K562 (cell line): ENCODE measurements at regions not wholly inside any gene's neighbourhood (a gene's known extent, or its start where the extent isn't known, plus 50 kb on each side); places are given as distances from the start of the nearest gene placed in this dataset.

Source experiments
- ATF6 ChIP-seq: sonication (generic); formaldehyde crosslinking; IDR thresholded peaks from 2 replicates; pipeline ENCODE4 v1.4.0; 2020; ENCODE audit warnings: mild to moderate bottlenecking, missing genetic modification reagents
- BCL6 ChIP-seq: fragments of 250-450 bp; sonication (Bioruptor Pico); IDR thresholded peaks from 2 replicates; pipeline ENCODE4 v1.4.0; 2020
- BDP1 ChIP-seq: IDR thresholded peaks from 3 replicates; pipeline ENCODE4 v1.6.1; 2011; ENCODE audit not compliant: insufficient read length, insufficient read depth
- CBFB ChIP-seq: sonication (generic); formaldehyde crosslinking; IDR thresholded peaks from 2 replicates; pipeline ENCODE4 v1.4.0; 2020; ENCODE audit warnings: mild to moderate bottlenecking, missing genetic modification reagents
- EHMT2 ChIP-seq: fragments of 450-650 bp; IDR thresholded peaks from 2 replicates; pipeline ENCODE4 v1.6.1; 2018; ENCODE audit warnings: antibody characterized with exemption
- ELF1 ChIP-seq: fragments of 200-800 bp; sonication (Bioruptor generic); IDR thresholded peaks from 2 replicates; pipeline ENCODE4 v1.6.1; 2016; ENCODE audit warnings: missing genetic modification characterization, missing compliant biosample characterization
- ID3 ChIP-seq, 2 experiments: fragments of 250-450 bp in 1 of 2; fragments of 450-650 bp in 1 of 2; sonication (Bioruptor Pico) in 1 of 2; IDR thresholded peaks; 2 replicates each; pipeline versions ENCODE4 v1.6.1 to v1.8.0; 2016 to 2021; ENCODE audit warnings: mild to moderate bottlenecking in 2 of 2, moderate library complexity in 2 of 2, missing compliant biosample characterization in 1 of 2, missing genetic modification characterization in 1 of 2
- KLF16 ChIP-seq: IDR thresholded peaks from 2 replicates; pipeline ENCODE4 v1.6.1; 2016; ENCODE audit warnings: antibody characterized with exemption
- NR2C2 ChIP-seq, 2 experiments: fragments of 200-800 bp in 1 of 2; sonication (Bioruptor generic) in 1 of 2; sonication (generic) in 1 of 2; formaldehyde crosslinking in 1 of 2; IDR thresholded peaks; 2 replicates each; pipeline versions ENCODE4 v1.6.1 to v1.8.0; 2016 to 2022; ENCODE audit warnings: mild to moderate bottlenecking in 1 of 2, missing compliant biosample characterization in 1 of 2, missing genetic modification characterization in 1 of 2, missing genetic modification reagents in 1 of 2
- RCOR1 ChIP-seq, 2 experiments: IDR thresholded peaks; 2 replicates each; pipeline ENCODE4 v1.6.1; 2012; ENCODE audit warnings: low read depth in 2 of 2, low read length in 2 of 2, borderline replicate concordance in 1 of 2, improper control_type of control experiment in 1 of 2
- RFX5 ChIP-seq: IDR thresholded peaks from 2 replicates; pipeline ENCODE4 v1.6.1; 2011; ENCODE audit warnings: low read depth, mild to moderate bottlenecking, improper control_type of control experiment, low read length
- TCF7L2 ChIP-seq: fragments of 150-350 bp; IDR thresholded peaks from 2 replicates; pipeline ENCODE4 v1.6.1; 2016; ENCODE audit warnings: low read depth, mild to moderate bottlenecking, low read length, moderate library complexity
- TRIM28 ChIP-seq: fragments of 450-650 bp; IDR thresholded peaks from 2 replicates; pipeline ENCODE4 v1.6.1; 2017
- YY1 ChIP-seq, 3 experiments: IDR thresholded peaks; 2 replicates each; pipeline ENCODE4 v1.6.1; 2011; ENCODE audit warnings: low read length in 2 of 3, mild to moderate bottlenecking in 2 of 3, moderate library complexity in 2 of 3, borderline replicate concordance in 1 of 3, control low read depth in 1 of 3, low read depth in 1 of 3; ENCODE audit not compliant: insufficient read depth in 3 of 3, insufficient replicate concordance in 2 of 3, control insufficient read depth in 1 of 3, insufficient read length in 1 of 3; ENCODE audit errors: extremely low read depth in 1 of 3
- ZFP30 ChIP-seq: fragments of 250-450 bp; sonication (Bioruptor Pico); IDR thresholded peaks from 2 replicates; pipeline ENCODE4 v1.8.0; 2022; ENCODE audit warnings: moderate library complexity, mild to moderate bottlenecking, inconsistent platforms, borderline replicate concordance
- ZNF12 ChIP-seq: sonication (generic); formaldehyde crosslinking; IDR thresholded peaks from 2 replicates; pipeline ENCODE4 v1.4.0; 2020; ENCODE audit warnings: mild to moderate bottlenecking, missing genetic modification reagents
- ZNF274 ChIP-seq: IDR thresholded peaks from 2 replicates; pipeline ENCODE4 v1.6.1; 2011; ENCODE audit warnings: low read depth, mild to moderate bottlenecking, low read length, moderate library complexity, borderline replicate concordance
- TF ChIP-seq, protein P1 (sequence below): sonication (generic); formaldehyde crosslinking; IDR thresholded peaks from 2 replicates; pipeline ENCODE4 v1.8.0; 2022; ENCODE audit warnings: mild to moderate bottlenecking, missing genetic modification reagents
- TF ChIP-seq, protein P2 (sequence below), 2 experiments: fragments of 450-650 bp; conservative IDR thresholded peaks; 2 replicates each; pipeline ENCODE4 v1.6.1; 2017; ENCODE audit warnings: mild to moderate bottlenecking in 2 of 2, moderate library complexity in 2 of 2

DNA sequence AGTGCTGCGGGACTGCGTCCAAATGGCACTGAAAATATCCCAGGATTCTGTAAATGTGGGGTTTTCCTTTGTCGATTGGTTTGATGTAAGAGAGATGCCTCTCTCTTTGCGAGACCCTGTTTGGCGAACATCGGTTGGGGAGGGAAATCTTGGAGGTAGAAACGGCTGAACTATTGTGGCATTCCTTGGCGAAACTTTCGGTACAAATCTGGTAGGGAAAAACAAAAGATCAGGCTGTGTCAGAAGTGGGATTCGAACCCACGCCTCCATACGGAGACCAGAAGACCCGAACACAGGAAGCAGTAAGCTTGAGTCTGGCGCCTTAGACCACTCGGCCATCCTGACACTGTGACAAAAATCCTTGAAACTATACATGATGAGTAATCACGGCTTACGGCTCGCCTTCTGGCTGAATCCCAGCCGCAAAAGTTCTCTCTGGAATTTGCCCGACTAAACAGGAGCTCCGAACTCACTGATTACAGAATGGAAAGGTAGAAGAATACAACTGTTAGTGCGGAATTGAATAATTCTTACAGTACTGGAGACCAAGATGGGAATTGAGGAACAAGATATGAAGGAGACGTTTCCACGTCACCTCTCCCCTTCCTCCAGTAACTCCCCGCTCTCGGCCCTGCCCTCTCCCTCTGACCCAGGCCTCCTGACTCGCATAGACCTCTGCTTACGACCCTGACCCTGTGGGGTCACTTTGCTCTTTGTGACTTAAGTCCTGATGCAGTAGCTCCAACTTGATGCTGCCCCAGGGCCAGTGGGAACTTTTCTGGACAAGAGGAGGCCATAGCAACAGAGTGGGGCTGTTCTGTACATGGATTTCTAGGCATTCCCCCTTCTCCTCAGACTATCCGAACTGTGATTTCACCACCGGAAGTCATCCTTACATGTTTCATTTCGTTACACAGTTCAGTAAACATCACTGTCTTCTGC lies 132.8 kb upstream of the ZNF184 start (continued):
- TF ChIP-seq, protein P1, sequence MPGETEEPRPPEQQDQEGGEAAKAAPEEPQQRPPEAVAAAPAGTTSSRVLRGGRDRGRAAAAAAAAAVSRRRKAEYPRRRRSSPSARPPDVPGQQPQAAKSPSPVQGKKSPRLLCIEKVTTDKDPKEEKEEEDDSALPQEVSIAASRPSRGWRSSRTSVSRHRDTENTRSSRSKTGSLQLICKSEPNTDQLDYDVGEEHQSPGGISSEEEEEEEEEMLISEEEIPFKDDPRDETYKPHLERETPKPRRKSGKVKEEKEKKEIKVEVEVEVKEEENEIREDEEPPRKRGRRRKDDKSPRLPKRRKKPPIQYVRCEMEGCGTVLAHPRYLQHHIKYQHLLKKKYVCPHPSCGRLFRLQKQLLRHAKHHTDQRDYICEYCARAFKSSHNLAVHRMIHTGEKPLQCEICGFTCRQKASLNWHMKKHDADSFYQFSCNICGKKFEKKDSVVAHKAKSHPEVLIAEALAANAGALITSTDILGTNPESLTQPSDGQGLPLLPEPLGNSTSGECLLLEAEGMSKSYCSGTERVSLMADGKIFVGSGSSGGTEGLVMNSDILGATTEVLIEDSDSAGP (CRISPR knock-in tag) = 0 out of 2 replicates have a peak, but pooled peaks have one; percentile 11
- TF ChIP-seq RCOR1 (IDR thresholded peaks at IDR 0.05; ENCODE audit: borderline replicate concordance in 1 of 2, low read depth in 2 of 2, low read length in 2 of 2) = peak in 1 of 2 experiments; percentile 91; a peak in 2 of 4 replicates
- no peak for TF ChIP-seq KLF16
- TF ChIP-seq BDP1 = peak; percentile 94
- TF ChIP-seq TRIM28 = peak; percentile 36; the same call in 1 of the 2 replicates
- TF ChIP-seq ZNF12 (CRISPR knock-in tag) = 0 out of 2 replicates have a peak, but pooled peaks have one; percentile 51
- TF ChIP-seq ZFP30 (CRISPR knock-in tag) = no peak
- TF ChIP-seq, protein P2, sequence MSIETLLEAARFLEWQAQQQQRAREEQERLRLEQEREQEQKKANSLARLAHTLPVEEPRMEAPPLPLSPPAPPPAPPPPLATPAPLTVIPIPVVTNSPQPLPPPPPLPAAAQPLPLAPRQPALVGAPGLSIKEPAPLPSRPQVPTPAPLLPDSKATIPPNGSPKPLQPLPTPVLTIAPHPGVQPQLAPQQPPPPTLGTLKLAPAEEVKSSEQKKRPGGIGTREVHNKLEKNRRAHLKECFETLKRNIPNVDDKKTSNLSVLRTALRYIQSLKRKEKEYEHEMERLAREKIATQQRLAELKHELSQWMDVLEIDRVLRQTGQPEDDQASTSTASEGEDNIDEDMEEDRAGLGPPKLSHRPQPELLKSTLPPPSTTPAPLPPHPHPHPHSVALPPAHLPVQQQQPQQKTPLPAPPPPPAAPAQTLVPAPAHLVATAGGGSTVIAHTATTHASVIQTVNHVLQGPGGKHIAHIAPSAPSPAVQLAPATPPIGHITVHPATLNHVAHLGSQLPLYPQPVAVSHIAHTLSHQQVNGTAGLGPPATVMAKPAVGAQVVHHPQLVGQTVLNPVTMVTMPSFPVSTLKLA (conservative IDR thresholded peaks at IDR 0.05) = peak in 1 of 2 experiments; percentile 34; a peak in 1 of 4 replicates
- TF ChIP-seq YY1 (IDR thresholded peaks at IDR 0.05; ENCODE audit: borderline replicate concordance in 1 of 3, control insufficient read depth in 1 of 3, extremely low read depth in 1 of 3, insufficient read depth in 3 of 3, insufficient read length in 1 of 3, insufficient replicate concordance in 2 of 3, low read depth in 1 of 3, low read length in 2 of 3) = peak in 2 of 3 experiments; percentile 44 to 50
- TF ChIP-seq ELF1 (tag) = peak; percentile 81
- peak; percentile 39; the same call in 1 of the 2 replicates for TF ChIP-seq RFX5
- TF ChIP-seq ID3 (CRISPR knock-in tag; IDR thresholded peaks at IDR 0.05) = no peak
- peak; percentile 62; the same call in 1 of the 2 replicates for TF ChIP-seq ID3 (tag; IDR thresholded peaks at IDR 0.05)
- TF ChIP-seq EHMT2 = peak; percentile 51; the same call in 1 of the 2 replicates
- TF ChIP-seq BCL6 (CRISPR knock-in tag) = no peak
- no peak for TF ChIP-seq TCF7L2
- no peak for TF ChIP-seq ATF6 (CRISPR knock-in tag)
- TF ChIP-seq CBFB (CRISPR knock-in tag) = no peak; the same call in none of the 2 replicates
- no peak for TF ChIP-seq NR2C2 (CRISPR knock-in tag; IDR thresholded peaks at IDR 0.05)
- 0 out of 2 replicates have a peak, but pooled peaks have one; percentile 24 for TF ChIP-seq NR2C2 (tag; IDR thresholded peaks at IDR 0.05)
- peak; percentile 54; the same call in 1 of the 2 replicates for TF ChIP-seq ZNF274
